Naive thymus-derived CD4-positive, alpha-beta T cell (primary cell): ENCODE measurements at regions not wholly inside any gene's neighbourhood (a gene's known extent, or its start where the extent isn't known, plus 50 kb on each side); places are given as distances from the start of the nearest gene placed in this dataset.

Experiments
- ATAC-seq: fragments of 150-1000 bp; cut with Tn5 transposase; 2 replicates; pipeline ENCODE4 v1.10.0; 2021; ENCODE audit warnings: mild to moderate bottlenecking, moderate library complexity
- CTCF ChIA-PET: fragments of 350-600 bp; sonication (Branson Sonifier 250); formaldehyde crosslinking; loops from one replicate; lab custom pipeline; 2021; ENCODE audit warnings: antibody characterized with exemption; lab: Charles Lee
- POLR2A ChIA-PET: fragments of 350-600 bp; sonication (Branson Sonifier 250); formaldehyde crosslinking; loops from one replicate; lab custom pipeline; 2021; ENCODE audit warnings: antibody characterized with exemption, inconsistent platforms; lab: Charles Lee
- DNase-seq, 9 donors: peaks; one replicate each; pipeline versions ENCODE4 v3.0.0 to v3.0.0-alpha.2; 2020 to 2022; ENCODE audit warnings: mixed read lengths in 1 of 9
- H3K27ac ChIP-seq: one replicate; pipeline ENCODE4 v1.7.0; 2013; ENCODE audit warnings: mild to moderate bottlenecking, low read depth, low read length, moderate library complexity
- H3K27me3 ChIP-seq, 2 donors: one replicate each; pipeline ENCODE4 v1.7.0; 2013; ENCODE audit warnings: low read length in 2 of 2, mild to moderate bottlenecking in 2 of 2, moderate library complexity in 2 of 2; ENCODE audit not compliant: control insufficient read depth in 2 of 2, insufficient read depth in 2 of 2
- H3K36me3 ChIP-seq, 3 experiments: 1 replicate in 2 of 3; 2 replicates in 1 of 3; pipeline ENCODE4 v1.7.0; 2013; ENCODE audit warnings: low read length in 3 of 3, mild to moderate bottlenecking in 3 of 3, moderate library complexity in 1 of 3; ENCODE audit not compliant: insufficient read depth in 3 of 3, control insufficient read depth in 2 of 3
- H3K4me1 ChIP-seq, 2 donors: one replicate each; pipeline ENCODE4 v1.7.0; 2013; ENCODE audit warnings: low read length in 2 of 2, mild to moderate bottlenecking in 2 of 2, moderate library complexity in 1 of 2; ENCODE audit not compliant: control insufficient read depth in 2 of 2, insufficient read depth in 2 of 2
- H3K4me3 ChIP-seq: 2 replicates; pipeline ENCODE4 v1.7.0; 2013; ENCODE audit warnings: mild to moderate bottlenecking, low read length
- H3K9me3 ChIP-seq, 3 experiments: 1 replicate in 2 of 3; 2 replicates in 1 of 3; pipeline ENCODE4 v1.7.0; 2013; ENCODE audit warnings: low read length in 3 of 3; ENCODE audit not compliant: control insufficient read depth in 2 of 3
- H3K27ac Mint-ChIP-seq, 9 donors: one replicate each; pipeline ENCODE4 v1.8.0; 2020 to 2022; ENCODE audit warnings: mixed read lengths in 9 of 9, mild to moderate bottlenecking in 8 of 9, moderate library complexity in 5 of 9, inconsistent platforms in 2 of 9
- H3K27me3 Mint-ChIP-seq, 5 donors: one replicate each; pipeline ENCODE4 v1.8.0; 2021 to 2022; ENCODE audit warnings: mixed read lengths in 5 of 5, mild to moderate bottlenecking in 1 of 5
- H3K36me3 Mint-ChIP-seq, 5 donors: one replicate each; pipeline ENCODE4 v1.8.0; 2020 to 2022; ENCODE audit warnings: mixed read lengths in 5 of 5, mild to moderate bottlenecking in 3 of 5, inconsistent platforms in 1 of 5
- H3K4me1 Mint-ChIP-seq, 7 donors: one replicate each; pipeline ENCODE4 v1.8.0; 2020 to 2022; ENCODE audit warnings: mixed read lengths in 7 of 7, mild to moderate bottlenecking in 3 of 7, inconsistent platforms in 1 of 7
- H3K4me3 Mint-ChIP-seq, 10 donors: one replicate each; pipeline ENCODE4 v1.8.0; 2020 to 2022; ENCODE audit warnings: mild to moderate bottlenecking in 10 of 10, mixed read lengths in 10 of 10, moderate library complexity in 6 of 10, inconsistent platforms in 2 of 10
- H3K9me3 Mint-ChIP-seq, 11 donors: one replicate each; pipeline ENCODE4 v1.8.0; 2020 to 2022; ENCODE audit warnings: mixed read lengths in 11 of 11, mild to moderate bottlenecking in 4 of 11, inconsistent platforms in 1 of 11, moderate library complexity in 1 of 11
- intact Hi-C, 2 donors: fragments of 100-400 bp; cut with micrococcal nuclease; formaldehyde crosslinking; loops; one replicate each; pipeline ENCODE4 v1.15.1; 2023

GRCh38 chr5:78726571-78726970 is 78.0 kb upstream of the LHFPL2 start:
- H3K4me1 ChIP-seq = no peaks in the 10 kb centered on the region
- no peak overlapping the region for H3K4me3 Mint-ChIP-seq
- H3K27ac ChIP-seq = no peak overlapping the region
- intact Hi-C loops = no loop called here
- no peaks in the 10 kb centered on the region for H3K9me3 ChIP-seq
- no peak for ATAC-seq
- no peaks in the 10 kb centered on the region for H3K4me1 Mint-ChIP-seq
- H3K36me3 ChIP-seq = no peaks in the 10 kb centered on the region
- DNase-seq = no peak
- ChIA-PET POLR2A (no interaction called here), CTCF (no interaction called here)
- H3K36me3 Mint-ChIP-seq = no peaks in the 10 kb centered on the region
- no peaks in the 10 kb centered on the region for H3K27me3 ChIP-seq
- no peak overlapping the region for H3K4me3 ChIP-seq
- no peak overlapping the region for H3K27ac Mint-ChIP-seq
- peaks cover 0 to 8% (median 0%) of the 10 kb centered on the region in 5 donors for H3K27me3 Mint-ChIP-seq
- peaks cover 0 to 5% (median 0%) of the 10 kb centered on the region in 11 donors for H3K9me3 Mint-ChIP-seq

- CTCF ChIA-PET = no interaction called here
- H3K27me3 Mint-ChIP-seq = peaks cover 0 to 8% (median 0%) of the 10 kb centered on the region in 5 donors
Measured at GRCh38 chr5:78726003-78726402, 77.4 kb upstream of the LHFPL2 start.

GRCh38 chr5:78724061-78724460 is 75.5 kb upstream of the LHFPL2 start:
- Mint-ChIP-seq H3K4me3 (no peak overlapping the region), H3K27me3 (peaks cover 0 to 11% (median 2%) of the 10 kb centered on the region in 5 donors), H3K9me3 (peaks cover 0 to 2% (median 0%) of the 10 kb centered on the region in 11 donors), H3K36me3 (no peaks in the 10 kb centered on the region), H3K27ac (no peak overlapping the region), H3K4me1 (no peaks in the 10 kb centered on the region)
- H3K9me3 ChIP-seq = no peaks in the 10 kb centered on the region
- ChIA-PET CTCF (no interaction called here), POLR2A (no interaction called here)
- no peaks in the 10 kb centered on the region for H3K27me3 ChIP-seq
- H3K36me3 ChIP-seq = no peaks in the 10 kb centered on the region
- no peak overlapping the region for H3K4me3 ChIP-seq
- no peak overlapping the region for H3K27ac ChIP-seq
- intact Hi-C loops = no loop called here
- no peak for ATAC-seq
- DNase-seq = no peak
- H3K4me1 ChIP-seq = no peaks in the 10 kb centered on the region

More at GRCh38 chr5:78726003-78726402, 77.4 kb upstream of the LHFPL2 start:
- Mint-ChIP-seq H3K36me3 (no peaks in the 10 kb centered on the region), H3K27ac (no peak overlapping the region), H3K4me3 (no peak overlapping the region), H3K9me3 (peaks cover 0 to 5% (median 0%) of the 10 kb centered on the region in 11 donors), H3K4me1 (no peaks in the 10 kb centered on the region)
- POLR2A ChIA-PET = no interaction called here
- no peak for ATAC-seq
- Histone ChIP-seq H3K9me3 (no peaks in the 10 kb centered on the region), H3K36me3 (no peaks in the 10 kb centered on the region), H3K27me3 (no peaks in the 10 kb centered on the region), H3K27ac (no peak overlapping the region), H3K4me3 (no peak overlapping the region), H3K4me1 (no peaks in the 10 kb centered on the region)
- intact Hi-C loops = no loop called here
- no peak for DNase-seq

- H3K9me3 ChIP-seq = no peaks in the 10 kb centered on the region
- H3K27me3 Mint-ChIP-seq = peaks cover 0 to 19% (median 2%) of the 10 kb centered on the region in 5 donors
- H3K27ac ChIP-seq = no peak overlapping the region
- no peaks in the 10 kb centered on the region for H3K9me3 Mint-ChIP-seq
- no peak overlapping the region for H3K4me3 ChIP-seq
- no peak for ATAC-seq
- no peaks in the 10 kb centered on the region for H3K36me3 ChIP-seq
- ChIA-PET POLR2A (no interaction called here), CTCF (no interaction called here)
- no peak overlapping the region for H3K4me3 Mint-ChIP-seq
- H3K36me3 Mint-ChIP-seq = no peaks in the 10 kb centered on the region
- no peaks in the 10 kb centered on the region for H3K4me1 ChIP-seq
- DNase-seq = no peak
- no peaks in the 10 kb centered on the region for H3K27me3 ChIP-seq
- no peaks in the 10 kb centered on the region for H3K4me1 Mint-ChIP-seq
- H3K27ac Mint-ChIP-seq = no peak overlapping the region
- intact Hi-C loops = no loop called here
Measured at GRCh38 chr5:78720997-78721396, 72.4 kb upstream of the LHFPL2 start.

GRCh38 chr5:78720227-78720985 is 71.8 kb upstream of the LHFPL2 start:
- Mint-ChIP-seq H3K9me3 (no peaks in the 10 kb centered on the region), H3K27me3 (peaks cover 0 to 19% (median 2%) of the 10 kb centered on the region in 5 donors), H3K4me1 (no peaks in the 10 kb centered on the region), H3K27ac (no peak overlapping the region), H3K4me3 (no peak overlapping the region), H3K36me3 (no peaks in the 10 kb centered on the region)
- Histone ChIP-seq H3K27ac (no peak overlapping the region), H3K36me3 (no peaks in the 10 kb centered on the region), H3K4me3 (no peak overlapping the region), H3K4me1 (no peaks in the 10 kb centered on the region), H3K9me3 (no peaks in the 10 kb centered on the region), H3K27me3 (no peaks in the 10 kb centered on the region)
- DNase-seq (no peak), ATAC-seq (no peak)
- intact Hi-C loops = no loop called here
- CTCF ChIA-PET = no interaction called here
- POLR2A ChIA-PET = no interaction called here

GRCh38 chr5:78719504-78720219 is 71.1 kb upstream of the LHFPL2 start:
- H3K4me3 ChIP-seq = no peak overlapping the region
- intact Hi-C loops = no loop called here
- H3K4me1 Mint-ChIP-seq = no peaks in the 10 kb centered on the region
- H3K9me3 ChIP-seq = no peaks in the 10 kb centered on the region
- no peaks in the 10 kb centered on the region for H3K36me3 Mint-ChIP-seq
- H3K9me3 Mint-ChIP-seq = peaks cover 0 to 2% (median 0%) of the 10 kb centered on the region in 11 donors
- no peak overlapping the region for H3K27ac Mint-ChIP-seq
- POLR2A ChIA-PET = no interaction called here
- no peak overlapping the region for H3K27ac ChIP-seq
- no peaks in the 10 kb centered on the region for H3K27me3 ChIP-seq
- H3K27me3 Mint-ChIP-seq = peaks cover 0 to 19% (median 2%) of the 10 kb centered on the region in 5 donors
- ATAC-seq (no peak), DNase-seq (no peak)
- no peaks in the 10 kb centered on the region for H3K36me3 ChIP-seq
- H3K4me1 ChIP-seq = no peaks in the 10 kb centered on the region
- no peak overlapping the region for H3K4me3 Mint-ChIP-seq
- CTCF ChIA-PET = no interaction called here
